HG02840 (cell line): ENCODE measurements at regions not wholly inside any gene's neighbourhood (a gene's known extent, or its start where the extent isn't known, plus 50 kb on each side); places are given as distances from the start of the nearest gene placed in this dataset.
"Not testable (repeated sequence)": the region's sequence is repeated elsewhere in the genome, so short reads cannot be mapped to it uniquely, and the experiment has no call there.

Experiments used
- ATAC-seq: cut with Tn5 transposase; IDR thresholded peaks from one replicate; pipeline ENCODE4 v1.9.1; 2021; ENCODE audit warnings: mild to moderate bottlenecking, moderate library complexity, moderate number of reproducible peaks; ENCODE audit not compliant: unreplicated experiment, low FRiP score

GRCh38 chr14:27205036-27205435 is 607.2 kb upstream of the NOVA1 start:
- ATAC-seq, result no peak

DNA sequence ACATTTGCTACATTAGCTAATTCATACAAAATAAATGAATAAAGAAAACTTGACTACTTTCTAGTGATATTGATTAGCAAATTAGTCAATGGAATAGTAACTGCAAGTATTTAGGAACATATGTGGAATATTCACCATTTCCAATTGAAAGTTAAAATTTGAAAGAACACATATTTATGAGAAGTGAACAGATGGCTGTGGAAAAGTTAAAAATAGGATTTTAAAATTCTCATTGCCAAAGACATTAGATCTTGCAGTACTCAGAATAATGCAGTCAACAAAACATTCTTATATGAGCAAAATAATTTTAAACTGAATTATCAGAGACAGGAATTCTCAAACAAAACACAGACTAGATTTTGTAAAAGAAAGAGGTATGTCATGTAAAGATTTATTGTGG is 613.9 kb upstream of the NOVA1 start:
- no peak for ATAC-seq

DNA sequence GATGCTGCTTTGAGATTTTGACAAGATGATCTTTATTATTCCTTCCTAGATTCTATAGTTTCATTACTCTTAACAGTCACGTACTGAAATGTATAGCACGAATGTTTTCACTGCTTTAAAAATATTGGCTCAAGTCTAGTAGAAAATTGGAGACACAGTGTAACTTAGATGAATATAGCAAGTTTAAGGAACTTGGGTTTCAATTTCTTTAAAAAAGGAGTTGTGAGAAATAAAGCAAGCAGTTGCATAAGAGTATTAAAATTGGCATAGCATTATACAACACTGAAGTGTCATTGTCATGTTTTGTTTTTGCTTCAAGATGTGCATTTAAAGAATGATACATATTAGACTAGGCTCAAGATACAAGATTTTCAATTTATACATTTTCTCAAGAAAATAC is 624.8 kb upstream of the NOVA1 start:
- no peak for ATAC-seq

DNA sequence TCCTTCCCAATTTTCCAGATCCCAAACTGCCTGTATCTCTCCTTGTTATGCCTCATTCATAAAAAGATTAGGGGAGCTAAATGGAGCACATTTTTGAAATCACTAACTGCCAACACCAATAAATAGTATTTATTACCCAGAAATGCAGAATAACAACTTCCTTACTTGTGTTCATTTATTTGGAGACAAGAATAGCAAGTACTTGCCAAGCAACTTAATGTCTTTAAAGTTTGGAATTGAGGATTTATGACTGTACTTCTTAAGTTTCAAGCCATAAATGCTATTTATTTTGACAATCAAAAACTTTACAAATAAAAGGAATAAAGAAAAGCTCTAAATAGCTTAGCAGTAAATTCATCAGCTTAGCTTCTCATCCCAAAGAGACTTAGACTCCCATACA is 626.1 kb upstream of the NOVA1 start:
- no peak for ATAC-seq

DNA sequence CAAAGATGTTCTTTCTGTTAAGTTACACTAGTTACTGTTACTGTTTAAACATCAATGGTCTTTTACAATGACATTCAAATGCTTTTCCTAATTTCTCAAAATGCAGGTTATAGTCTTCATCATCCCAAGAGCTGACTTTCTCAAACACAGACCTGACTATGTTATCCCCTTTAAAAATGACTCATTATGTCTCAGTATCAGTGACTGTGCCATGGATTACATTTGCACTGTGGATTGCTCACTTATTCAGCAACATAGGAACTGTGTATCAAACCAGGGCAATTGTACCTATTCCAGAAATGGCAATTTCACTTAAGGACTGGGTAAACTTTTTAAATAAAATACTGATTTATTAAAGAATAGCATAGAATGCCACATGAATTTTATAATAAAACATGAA is 630.2 kb upstream of the NOVA1 start:
- ATAC-seq, result no peak

DNA sequence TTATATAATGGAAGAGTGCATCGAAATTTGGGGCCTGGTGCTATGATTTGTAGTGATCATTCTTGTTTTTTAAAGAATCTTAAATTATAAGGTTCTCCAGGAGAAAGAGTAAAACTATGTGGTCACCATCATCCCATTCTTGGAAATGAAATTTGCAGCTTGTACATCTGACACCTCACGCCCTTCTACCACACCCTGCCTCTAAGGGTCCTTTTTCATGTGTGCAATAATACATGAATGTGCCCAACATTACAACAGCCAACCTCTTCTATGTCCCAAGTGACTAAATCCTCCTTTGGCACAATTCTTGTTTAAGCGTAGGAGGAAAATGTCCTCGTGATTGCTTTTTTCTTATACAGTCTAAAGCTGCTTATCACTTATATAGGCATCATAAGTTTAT is 636.5 kb upstream of the NOVA1 start:
- ATAC-seq, result no peak

- ATAC-seq, result no peak
Measured at GRCh38 chr14:27236601-27237000, 638.8 kb upstream of the NOVA1 start.

DNA sequence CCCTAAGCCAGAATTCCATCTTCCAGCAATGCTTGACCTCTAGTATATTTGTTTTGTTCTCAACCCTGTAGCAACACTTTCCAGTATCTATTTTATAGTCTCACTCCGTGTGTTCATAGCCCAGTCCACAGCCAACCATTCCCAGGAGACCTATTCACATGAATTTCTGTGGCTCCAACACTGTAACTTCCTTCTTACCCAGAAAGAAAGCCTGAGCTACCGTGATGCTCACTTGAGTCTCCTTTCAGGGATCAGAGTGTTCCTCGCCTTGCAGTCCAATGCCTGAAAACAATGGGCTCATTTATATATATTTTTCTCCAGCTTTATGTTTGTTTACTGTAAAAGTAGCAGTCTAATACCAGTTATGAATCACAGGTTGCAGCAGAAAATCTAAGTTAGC is 645.0 kb upstream of the NOVA1 start:
- no peak for ATAC-seq

GRCh38 chr14:27243365-27243764 is 645.5 kb upstream of the NOVA1 start:
- no peak for ATAC-seq

DNA sequence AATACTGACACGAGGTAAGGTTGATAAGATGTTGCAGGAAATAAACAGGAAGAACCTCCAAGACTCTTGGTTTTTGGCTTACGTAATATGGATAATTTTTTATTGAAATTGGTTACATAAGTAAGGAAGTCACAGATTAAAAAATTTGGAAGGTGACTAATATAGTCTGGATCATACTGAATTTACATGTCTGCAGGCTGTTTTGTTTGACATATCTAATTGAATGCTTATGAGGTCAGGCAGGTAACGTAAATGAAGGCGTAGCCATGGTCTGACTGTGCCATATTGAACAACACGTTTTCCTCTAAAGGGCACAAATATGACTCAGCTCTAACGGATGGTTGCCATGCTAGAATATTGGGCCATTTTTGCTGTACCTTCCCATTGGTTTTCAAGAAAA is 648.1 kb upstream of the NOVA1 start:
- ATAC-seq, result no peak

GRCh38 chr14:27253966-27254365 is 656.1 kb upstream of the NOVA1 start:
- ATAC-seq, result no peak

DNA sequence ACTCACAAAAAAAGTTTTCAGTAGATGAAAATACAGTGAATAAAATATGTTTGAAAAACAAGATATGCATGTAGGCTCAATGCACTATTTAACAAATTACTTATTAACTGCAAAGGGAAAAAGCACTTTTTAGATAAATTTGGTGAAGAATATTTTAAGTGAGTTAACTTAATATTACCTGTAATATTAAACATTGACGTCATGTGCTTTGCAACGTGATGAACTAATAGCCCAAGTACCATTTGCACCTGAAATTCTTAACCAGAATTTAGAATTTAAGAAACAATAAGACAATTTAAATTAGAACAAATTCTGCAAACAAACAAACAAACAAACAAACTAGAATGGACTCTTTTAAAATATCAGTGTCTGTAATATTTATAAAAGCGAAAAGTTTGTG is 659.0 kb upstream of the NOVA1 start:
- ATAC-seq, result no peak

- ATAC-seq, result no peak
Measured at GRCh38 chr14:27267876-27268275, 670.0 kb upstream of the NOVA1 start.

- ATAC-seq, result no peak
Measured at GRCh38 chr14:27270716-27271115, 672.9 kb upstream of the NOVA1 start.

DNA sequence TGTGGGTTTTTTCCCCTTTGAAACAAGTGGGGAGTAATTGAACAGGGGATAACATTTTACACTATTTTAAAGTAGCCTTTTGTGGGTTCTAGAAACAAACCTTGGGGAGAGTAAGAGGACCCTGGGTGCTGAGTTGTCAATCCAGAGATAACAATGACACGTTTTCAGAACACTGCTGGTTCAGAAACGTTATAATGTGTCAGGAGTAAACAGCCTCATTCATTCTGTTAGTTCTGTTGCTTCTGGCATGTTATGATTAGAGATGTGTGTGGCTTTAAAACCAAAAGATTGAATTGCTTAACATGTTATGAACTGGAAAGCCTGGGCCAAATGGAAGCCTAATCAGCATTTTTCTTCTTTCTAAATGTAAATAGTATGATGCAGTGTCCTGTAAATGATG is 680.5 kb upstream of the NOVA1 start:
- no peak for ATAC-seq

- ATAC-seq, result no peak
Measured at GRCh38 chr14:27305441-27305945, 707.7 kb upstream of the NOVA1 start.

DNA sequence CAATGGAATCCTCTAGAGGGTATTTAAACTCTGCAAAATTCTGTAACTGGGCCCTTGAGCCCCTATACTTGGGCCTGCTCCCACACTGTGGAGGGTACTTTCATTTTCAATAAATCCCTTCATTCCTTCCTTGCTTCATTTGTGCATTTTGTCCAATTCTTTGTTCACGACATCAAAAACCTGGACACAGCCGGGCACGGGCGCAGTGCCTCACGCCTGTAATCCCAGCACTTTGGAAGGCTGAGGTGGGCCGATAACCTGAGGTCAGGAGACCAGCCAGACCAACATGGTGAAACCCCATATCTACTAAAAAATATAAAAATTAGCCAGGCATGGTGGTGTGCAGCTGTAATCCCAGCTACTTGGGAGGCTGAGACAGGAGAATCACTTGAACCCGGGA is 714.9 kb upstream of the NOVA1 start:
- ATAC-seq, result not testable (repeated sequence)

GRCh38 chr14:27314231-27314630 is 716.4 kb upstream of the NOVA1 start:
- no peak for ATAC-seq

DNA sequence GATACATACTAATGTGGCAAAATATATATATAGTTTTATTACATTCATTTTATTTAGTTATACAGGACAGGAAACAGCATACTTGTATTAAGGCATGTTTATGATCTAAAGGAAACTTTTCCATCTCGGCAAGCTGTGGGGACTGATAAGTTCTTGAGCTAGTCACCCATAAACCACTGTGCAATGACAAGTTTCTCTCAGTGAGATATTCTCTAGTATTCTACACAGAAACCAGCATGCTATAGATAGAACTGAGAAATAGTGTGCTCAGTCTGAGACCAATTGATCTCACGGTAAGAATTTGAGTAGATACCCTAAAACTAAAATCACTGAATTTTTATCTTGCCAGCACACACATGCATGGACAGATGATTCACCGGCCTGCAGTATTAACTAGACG is 717.6 kb upstream of the NOVA1 start:
- no peak for ATAC-seq

DNA sequence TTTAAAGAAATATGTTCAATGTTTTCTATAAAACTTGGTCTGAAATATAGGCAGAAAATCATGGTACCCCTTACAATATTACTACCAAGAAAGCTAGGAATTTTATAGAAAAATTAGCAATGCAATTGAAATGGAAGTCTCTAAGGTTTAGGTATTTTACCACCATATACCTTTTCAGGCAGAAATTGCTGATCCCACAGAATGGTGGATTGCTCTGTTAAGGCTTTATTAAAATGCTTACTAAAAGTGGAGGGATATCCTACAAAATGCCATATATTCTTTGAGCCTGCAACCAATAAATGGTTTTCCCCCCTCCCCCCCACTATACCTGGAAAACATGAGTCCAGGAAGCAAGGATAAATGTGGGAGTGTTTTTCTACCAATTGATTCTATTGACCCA is 718.1 kb upstream of the NOVA1 start:
- ATAC-seq, result no peak

GRCh38 chr14:27318774-27319420 is 721.1 kb upstream of the NOVA1 start:
- ATAC-seq, result no peak

DNA sequence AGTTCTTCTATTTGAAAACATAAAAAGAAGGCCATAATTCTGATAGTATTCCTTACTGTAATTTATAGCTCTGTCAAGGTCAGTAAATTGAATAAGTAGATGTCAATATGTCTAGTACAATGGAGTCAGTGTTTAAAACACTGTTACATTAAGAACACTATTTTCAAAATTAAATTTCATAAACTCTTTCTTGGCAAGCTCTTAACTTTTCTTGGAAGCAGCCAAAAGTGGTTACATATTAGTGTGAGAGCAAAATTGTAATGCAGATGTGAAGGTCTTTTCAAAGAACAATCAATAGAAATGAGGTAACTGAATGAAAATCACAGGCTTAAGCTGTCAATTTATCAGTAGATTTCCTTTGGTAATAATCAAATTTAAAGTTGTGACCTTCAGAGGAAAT is 722.4 kb upstream of the NOVA1 start:
- no peak for ATAC-seq

DNA sequence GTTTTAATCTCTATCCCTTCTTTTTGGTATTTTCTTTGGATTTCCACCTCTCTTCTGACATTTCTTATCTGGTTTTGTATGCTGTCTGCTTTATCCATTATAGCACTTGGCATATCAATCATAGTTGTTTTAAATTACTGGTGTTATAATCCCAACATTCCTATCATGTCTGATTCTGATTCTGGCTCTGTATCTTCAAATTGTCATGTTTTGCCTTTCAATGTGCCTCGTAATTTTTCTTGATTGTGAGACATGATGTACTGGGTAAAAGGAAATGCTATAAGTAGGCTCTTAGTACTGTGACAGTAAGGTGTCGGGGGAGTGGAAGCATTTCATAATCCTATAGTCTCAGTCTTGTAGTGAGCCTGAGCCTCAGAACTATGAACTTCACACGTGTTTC is 729.3 kb upstream of the NOVA1 start:
- no peak for ATAC-seq
